CD4-positive, alpha-beta T cell (primary cell): ENCODE measurements at regions not wholly inside any gene's neighbourhood (a gene's known extent, or its start where the extent isn't known, plus 50 kb on each side); places are given as distances from the start of the nearest gene placed in this dataset.

Source experiments
- ATAC-seq: fragments of 200-7000 bp; cut with Tn5 transposase; one replicate; pipeline ENCODE4 v1.10.0; 2022; ENCODE audit warnings: mild to moderate bottlenecking; ENCODE audit not compliant: poor library complexity
- CTCF ChIA-PET: fragments of 350-600 bp; sonication (Branson Sonifier 250); formaldehyde crosslinking; loops from one replicate; lab custom pipeline; 2021; ENCODE audit warnings: antibody characterized with exemption, inconsistent platforms; lab: Charles Lee
- POLR2A ChIA-PET: fragments of 350-600 bp; sonication (Branson Sonifier 250); formaldehyde crosslinking; loops from one replicate; lab custom pipeline; 2021; ENCODE audit warnings: antibody characterized with exemption, inconsistent platforms; lab: Charles Lee
- DNase-seq, 14 experiments: peaks; one replicate each; pipeline ENCODE4 v3.0.0-alpha.2; 2013 to 2020; ENCODE audit warnings: mixed read lengths in 2 of 14
- H3K27ac ChIP-seq, 2 donors: one replicate each; pipeline versions ENCODE4 v1.5.1 to v1.7.0; 2013; ENCODE audit warnings: low read length in 2 of 2, low read depth in 1 of 2, mild to moderate bottlenecking in 1 of 2
- H3K27me3 ChIP-seq, 2 experiments: 1 replicate in 1 of 2; 2 replicates in 1 of 2; pipeline versions ENCODE4 v1.6.1 to v1.7.0; 2013; ENCODE audit warnings: low read length in 2 of 2, control low read depth in 1 of 2, mild to moderate bottlenecking in 1 of 2, moderate library complexity in 1 of 2; ENCODE audit not compliant: insufficient read depth in 2 of 2, control insufficient read depth in 1 of 2
- H3K36me3 ChIP-seq: one replicate; pipeline ENCODE4 v1.6.1; 2013; ENCODE audit warnings: low read length, control low read depth; ENCODE audit not compliant: insufficient read depth
- H3K4me1 ChIP-seq: one replicate; pipeline ENCODE4 v1.6.1; 2013; ENCODE audit warnings: low read length, control low read depth; ENCODE audit not compliant: insufficient read depth
- H3K4me3 ChIP-seq: one replicate; pipeline ENCODE4 v1.5.1; 2013; ENCODE audit warnings: mild to moderate bottlenecking, low read length, moderate library complexity
- H3K9me3 ChIP-seq, 2 experiments: 1 replicate in 1 of 2; 2 replicates in 1 of 2; pipeline versions ENCODE4 v1.6.1 to v1.7.0; 2013; ENCODE audit warnings: low read length in 2 of 2, mild to moderate bottlenecking in 2 of 2, control low read depth in 1 of 2, moderate library complexity in 1 of 2; ENCODE audit not compliant: control insufficient read depth in 1 of 2, insufficient read depth in 1 of 2
- H3K27ac Mint-ChIP-seq: one replicate; pipeline ENCODE4 v1.8.0; 2020; ENCODE audit warnings: mixed read lengths
- H3K27me3 Mint-ChIP-seq: one replicate; pipeline ENCODE4 v1.8.0; 2021; ENCODE audit warnings: mixed read lengths
- H3K36me3 Mint-ChIP-seq: one replicate; pipeline ENCODE4 v1.8.0; 2021; ENCODE audit warnings: low read depth, mixed read lengths
- H3K4me1 Mint-ChIP-seq: one replicate; pipeline ENCODE4 v1.8.0; 2021; ENCODE audit warnings: low read depth, mixed read lengths
- H3K4me3 Mint-ChIP-seq: one replicate; pipeline ENCODE4 v1.8.0; 2020; ENCODE audit warnings: mild to moderate bottlenecking, mixed read lengths
- H3K9me3 Mint-ChIP-seq: one replicate; pipeline ENCODE4 v1.8.0; 2020; ENCODE audit warnings: mixed read lengths
- intact Hi-C, 2 experiments: fragments of 100-400 bp; cut with DNase I in 1 of 2; cut with micrococcal nuclease in 1 of 2; formaldehyde crosslinking; loops; one replicate each; pipeline versions ENCODE4 v1.15.1 to v1.9.0; 2023 to 2025; cut with DNase I, micrococcal nuclease
- TF ChIP-seq, protein P1 (sequence below): fragments of 200-600 bp; IDR thresholded peaks from one replicate; pipeline ENCODE4 v1.8.0; 2022; ENCODE audit warnings: antibody characterized with exemption, mild to moderate bottlenecking

- H3K9me3 Mint-ChIP-seq: peaks cover 5% of the 10 kb centered on the region
- Histone ChIP-seq H3K9me3 (no peaks in the 10 kb centered on the region), H3K4me1 (no peaks in the 10 kb centered on the region), H3K27me3 (no peaks in the 10 kb centered on the region), H3K4me3 (no peak overlapping the region), H3K27ac (no peak overlapping the region), H3K36me3 (no peaks in the 10 kb centered on the region)
- no peaks in the 10 kb centered on the region for H3K36me3 Mint-ChIP-seq
- H3K4me1 Mint-ChIP-seq: no peaks in the 10 kb centered on the region
- H3K27me3 Mint-ChIP-seq: no peaks in the 10 kb centered on the region
- POLR2A ChIA-PET: no interaction called here
- DNase-seq (no peak), ATAC-seq (no peak)
- CTCF ChIA-PET: no interaction called here
- H3K4me3 Mint-ChIP-seq: no peak overlapping the region
- intact Hi-C loops: no loop called here
- TF ChIP-seq, protein P1, sequence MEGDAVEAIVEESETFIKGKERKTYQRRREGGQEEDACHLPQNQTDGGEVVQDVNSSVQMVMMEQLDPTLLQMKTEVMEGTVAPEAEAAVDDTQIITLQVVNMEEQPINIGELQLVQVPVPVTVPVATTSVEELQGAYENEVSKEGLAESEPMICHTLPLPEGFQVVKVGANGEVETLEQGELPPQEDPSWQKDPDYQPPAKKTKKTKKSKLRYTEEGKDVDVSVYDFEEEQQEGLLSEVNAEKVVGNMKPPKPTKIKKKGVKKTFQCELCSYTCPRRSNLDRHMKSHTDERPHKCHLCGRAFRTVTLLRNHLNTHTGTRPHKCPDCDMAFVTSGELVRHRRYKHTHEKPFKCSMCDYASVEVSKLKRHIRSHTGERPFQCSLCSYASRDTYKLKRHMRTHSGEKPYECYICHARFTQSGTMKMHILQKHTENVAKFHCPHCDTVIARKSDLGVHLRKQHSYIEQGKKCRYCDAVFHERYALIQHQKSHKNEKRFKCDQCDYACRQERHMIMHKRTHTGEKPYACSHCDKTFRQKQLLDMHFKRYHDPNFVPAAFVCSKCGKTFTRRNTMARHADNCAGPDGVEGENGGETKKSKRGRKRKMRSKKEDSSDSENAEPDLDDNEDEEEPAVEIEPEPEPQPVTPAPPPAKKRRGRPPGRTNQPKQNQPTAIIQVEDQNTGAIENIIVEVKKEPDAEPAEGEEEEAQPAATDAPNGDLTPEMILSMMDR: no peak
- H3K27ac Mint-ChIP-seq: no peak overlapping the region
These were observed 360.4 kb upstream of the CNTN6 start for GRCh38 chr3:732326-732928.

- CTCF ChIA-PET: no interaction called here
- Mint-ChIP-seq H3K27me3 (no peaks in the 10 kb centered on the region), H3K4me1 (no peaks in the 10 kb centered on the region), H3K4me3 (no peak overlapping the region), H3K36me3 (no peaks in the 10 kb centered on the region), H3K9me3 (peaks cover 5% of the 10 kb centered on the region), H3K27ac (no peak overlapping the region)
- Histone ChIP-seq H3K9me3 (no peaks in the 10 kb centered on the region), H3K27ac (no peak overlapping the region), H3K4me1 (no peaks in the 10 kb centered on the region), H3K27me3 (no peaks in the 10 kb centered on the region), H3K4me3 (no peak overlapping the region), H3K36me3 (no peaks in the 10 kb centered on the region)
- ATAC-seq: no peak
- TF ChIP-seq, protein P1: no peak
- intact Hi-C loops: no loop called here
- DNase-seq: no peak
- POLR2A ChIA-PET: no interaction called here
These were observed 359.5 kb upstream of the CNTN6 start for GRCh38 chr3:733313-733712.

GRCh38 chr3:757711-758110 lies 335.1 kb upstream of the CNTN6 start:
- intact Hi-C loops: no loop called here
- ATAC-seq: no peak
- TF ChIP-seq, protein P1: no peak

More at GRCh38 chr3:757711-758110, 335.1 kb upstream of the CNTN6 start:
- H3K27ac Mint-ChIP-seq: no peak overlapping the region
- no peaks in the 10 kb centered on the region for H3K27me3 Mint-ChIP-seq
- ChIA-PET CTCF (no interaction called here), POLR2A (no interaction called here)
- H3K36me3 Mint-ChIP-seq: no peaks in the 10 kb centered on the region
- peaks cover 0 to 9% of the 10 kb centered on the region in 2 experiments for H3K9me3 ChIP-seq
- no peak for DNase-seq
- H3K4me3 Mint-ChIP-seq: no peak overlapping the region
- peaks cover 3% of the 10 kb centered on the region for H3K9me3 Mint-ChIP-seq
- no peaks in the 10 kb centered on the region for H3K36me3 ChIP-seq
- H3K4me1 Mint-ChIP-seq: no peaks in the 10 kb centered on the region
- no peaks in the 10 kb centered on the region for H3K4me1 ChIP-seq
- H3K27ac ChIP-seq: no peak overlapping the region
- no peaks in the 10 kb centered on the region for H3K27me3 ChIP-seq
- H3K4me3 ChIP-seq: no peak overlapping the region
